Panc1 (cell line): ENCODE measurements at regions not wholly inside any gene's neighbourhood (a gene's known extent, or its start where the extent isn't known, plus 50 kb on each side); places are given as distances from the start of the nearest gene placed in this dataset.

Experiments used
- CTCF ChIP-seq: fragments of 450-650 bp; IDR thresholded peaks from 2 replicates; pipeline ENCODE4 v1.5.1; 2017; ENCODE audit warnings: mild to moderate bottlenecking
- REST ChIP-seq, 2 experiments: IDR thresholded peaks; 2 replicates each; pipeline ENCODE4 v1.6.1; 2011 to 2012; ENCODE audit warnings: low read depth in 2 of 2, control low read depth in 1 of 2, low read length in 1 of 2, mild to moderate bottlenecking in 1 of 2, moderate library complexity in 1 of 2; ENCODE audit not compliant: insufficient read depth in 1 of 2
- TCF7L2 ChIP-seq: IDR thresholded peaks from 2 replicates; pipeline ENCODE4 v1.6.1; 2011; ENCODE audit warnings: mild to moderate bottlenecking, low read depth, low read length, inconsistent platforms

GRCh38 chr3:118813472-118813871 is 221.2 kb downstream of the IGSF11 start:
- TF ChIP-seq REST (IDR thresholded peaks at IDR 0.05; ENCODE audit: insufficient read depth in 1 of 2, low read depth in 2 of 2, low read length in 1 of 2): no peak
- no peak for TF ChIP-seq CTCF
- no peak for TF ChIP-seq TCF7L2
